GM23338 (cell line): ENCODE measurements at regions not wholly inside any gene's neighbourhood (a gene's known extent, or its start where the extent isn't known, plus 50 kb on each side); places are given as distances from the start of the nearest gene placed in this dataset.

ENCODE experiments used
- ATAC-seq: fragments of 200-7000 bp; cut with Tn5 transposase; 3 replicates; pipeline ENCODE4 v1.9.1; 2020
- DNase-seq: peaks from one replicate; pipeline ENCODE4 v3.0.0-alpha.2; 2015; ENCODE audit warnings: low spot score
- H2AFZ ChIP-seq: fragments of 200-600 bp; sonication (generic); 2 replicates; pipeline ENCODE4 v1.8.0; 2016; ENCODE audit warnings: antibody characterized with exemption, mild to moderate bottlenecking, moderate library complexity
- H3F3A ChIP-seq: fragments of 200-600 bp; sonication (generic); replicated peaks from 2 replicates; pipeline ENCODE4 v1.8.0; 2017; ENCODE audit warnings: antibody characterized with exemption, mixed run types, low read depth
- H3K27ac ChIP-seq: fragments of 200-600 bp; sonication (generic); 2 replicates; pipeline ENCODE4 v1.6.1; 2016; ENCODE audit warnings: low read depth
- H3K27me3 ChIP-seq: fragments of 200-600 bp; sonication (generic); 2 replicates; pipeline ENCODE4 v1.8.0; 2016; ENCODE audit warnings: mild to moderate bottlenecking, mixed run types, moderate library complexity; ENCODE audit not compliant: insufficient read depth
- H3K36me3 ChIP-seq: fragments of 200-600 bp; sonication (generic); 2 replicates; pipeline ENCODE4 v1.8.0; 2016; ENCODE audit warnings: mild to moderate bottlenecking; ENCODE audit not compliant: insufficient read depth
- H3K4me1 ChIP-seq: fragments of 200-600 bp; sonication (generic); 2 replicates; pipeline ENCODE4 v1.8.0; 2016; ENCODE audit warnings: mild to moderate bottlenecking, moderate library complexity; ENCODE audit not compliant: insufficient read depth
- H3K4me2 ChIP-seq: fragments of 200-600 bp; sonication (generic); 2 replicates; pipeline ENCODE4 v1.7.1; 2017; ENCODE audit warnings: mixed run types
- H3K4me3 ChIP-seq: fragments of 200-600 bp; sonication (generic); 2 replicates; pipeline ENCODE4 v1.6.1; 2016; ENCODE audit warnings: mixed run types
- H3K79me2 ChIP-seq: fragments of 200-600 bp; sonication (generic); replicated peaks from 2 replicates; pipeline ENCODE4 v1.8.0; 2017; ENCODE audit warnings: mild to moderate bottlenecking; ENCODE audit not compliant: insufficient read depth
- H3K9me2 ChIP-seq: fragments of 200-600 bp; sonication (generic); 2 replicates; pipeline ENCODE4 v1.8.0; 2017; ENCODE audit not compliant: insufficient read depth
- H4K20me1 ChIP-seq: fragments of 200-600 bp; sonication (generic); replicated peaks from 2 replicates; pipeline ENCODE4 v1.8.0; 2017; ENCODE audit warnings: mild to moderate bottlenecking; ENCODE audit not compliant: insufficient read depth
- H3K27ac Mint-ChIP-seq: 2 replicates; pipeline ENCODE4 v1.8.0; 2020; ENCODE audit warnings: inconsistent platforms, mild to moderate bottlenecking, moderate library complexity, mixed read lengths
- H3K27me3 Mint-ChIP-seq: 3 replicates; pipeline ENCODE4 v1.8.0; 2022; ENCODE audit warnings: low read depth, mild to moderate bottlenecking, moderate library complexity, mixed read lengths, inconsistent platforms; ENCODE audit not compliant: insufficient read depth, poor library complexity
- H3K36me3 Mint-ChIP-seq: 3 replicates; pipeline ENCODE4 v1.8.0; 2021; ENCODE audit warnings: low read depth, mild to moderate bottlenecking, inconsistent platforms, moderate library complexity, mixed read lengths
- H3K4me1 Mint-ChIP-seq: 3 replicates; pipeline ENCODE4 v1.8.0; 2020; ENCODE audit warnings: mild to moderate bottlenecking, inconsistent platforms, mixed read lengths
- H3K4me3 Mint-ChIP-seq: 3 replicates; pipeline ENCODE4 v1.8.0; 2021; ENCODE audit warnings: moderate library complexity, mild to moderate bottlenecking, inconsistent platforms, mixed read lengths
- H3K9me3 Mint-ChIP-seq: 3 replicates; pipeline ENCODE4 v1.8.0; 2020; ENCODE audit warnings: moderate library complexity, mild to moderate bottlenecking, inconsistent platforms, mixed read lengths
- ETS1 ChIP-seq: IDR thresholded peaks from 2 replicates; pipeline ENCODE4 v1.6.1; 2016; ENCODE audit warnings: antibody characterized with exemption
- EZH2 ChIP-seq: fragments of 200-600 bp; sonication (generic); IDR thresholded peaks from one replicate; pipeline ENCODE4 v1.8.0; 2017; ENCODE audit warnings: antibody characterized with exemption, mild to moderate bottlenecking, low read depth; ENCODE audit not compliant: unreplicated experiment
- JUNB ChIP-seq: IDR thresholded peaks from one replicate; pipeline ENCODE4 v1.6.1; 2016; ENCODE audit warnings: antibody characterized with exemption; ENCODE audit not compliant: unreplicated experiment
- NANOG ChIP-seq: IDR thresholded peaks from 2 replicates; pipeline ENCODE4 v1.6.1; 2016; ENCODE audit warnings: antibody characterized with exemption, borderline replicate concordance
- POLR2AphosphoS5 ChIP-seq: IDR thresholded peaks from 2 replicates; pipeline ENCODE4 v1.6.1; 2016; ENCODE audit warnings: antibody characterized with exemption, low read depth
- STAT1 ChIP-seq: IDR thresholded peaks from one replicate; pipeline ENCODE4 v1.6.1; 2016; ENCODE audit warnings: antibody characterized with exemption; ENCODE audit not compliant: unreplicated experiment
- ZNF114 ChIP-seq: fragments of 250-450 bp; sonication (Bioruptor Pico); IDR thresholded peaks from 2 replicates; pipeline ENCODE4 v1.5.0; 2020; ENCODE audit warnings: mild to moderate bottlenecking, moderate library complexity
- ZNF331 ChIP-seq: fragments of 250-450 bp; sonication (Bioruptor Pico); IDR thresholded peaks from 2 replicates; pipeline ENCODE4 v1.5.0; 2020; ENCODE audit warnings: low read depth, mild to moderate bottlenecking, moderate library complexity
- ZNF462 ChIP-seq: fragments of 250-450 bp; sonication (Bioruptor Pico); IDR thresholded peaks from 2 replicates; pipeline ENCODE4 v1.5.0; 2020; ENCODE audit warnings: mild to moderate bottlenecking, moderate library complexity

GRCh38 chr19:31424861-31425620 lies 75.8 kb upstream of the TSHZ3 start (continued):
- TF ChIP-seq ZNF462 (CRISPR knock-in tag) (no peak), STAT1 (no peak), ETS1 (no peak), ZNF114 (CRISPR knock-in tag) (no peak), ZNF331 (no peak), NANOG (no peak), POLR2AphosphoS5 (no peak)

- H3K4me1 ChIP-seq: peaks cover 13% of the 10 kb centered on the region
- Mint-ChIP-seq H3K27ac (no peak overlapping the region), H3K36me3 (no peaks in the 10 kb centered on the region)
Measured at GRCh38 chr19:31427857-31428256, 78.6 kb upstream of the TSHZ3 start.

More at GRCh38 chr19:31427857-31428256, 78.6 kb upstream of the TSHZ3 start:
- Mint-ChIP-seq H3K4me3 (no peak overlapping the region), H3K27me3 (peaks cover 3% of the 10 kb centered on the region), H3K9me3 (no peaks in the 10 kb centered on the region; the same call in 2 of the 3 replicates), H3K4me1 (peaks cover 17% of the 10 kb centered on the region)
- Histone ChIP-seq H4K20me1 (no peaks in the 10 kb centered on the region), H3K27me3 (no peaks in the 10 kb centered on the region), H3K4me3 (no peak overlapping the region), H2AFZ (peak overlapping the region; percentile 64; the same call in 1 of the 2 replicates), H3K79me2 (no peaks in the 10 kb centered on the region), H3K4me2 (no peak overlapping the region), H3K36me3 (no peaks in the 10 kb centered on the region), H3K9me2 (peaks cover 29% of the 10 kb centered on the region), H3K27ac (no peak overlapping the region), H3F3A (no peaks in the 10 kb centered on the region)
- ATAC-seq (no peak), DNase-seq (no peak)
- no peak for TF ChIP-seq EZH2
- TF ChIP-seq JUNB: no peak
- no peak for TF ChIP-seq ZNF114 (CRISPR knock-in tag)
- no peak for TF ChIP-seq POLR2AphosphoS5
